ENCODE measurements at regions not wholly inside any gene's neighbourhood (a gene's known extent, or its start where the extent isn't known, plus 50 kb on each side); places are given as distances from the start of the nearest gene placed in this dataset.

DNA sequence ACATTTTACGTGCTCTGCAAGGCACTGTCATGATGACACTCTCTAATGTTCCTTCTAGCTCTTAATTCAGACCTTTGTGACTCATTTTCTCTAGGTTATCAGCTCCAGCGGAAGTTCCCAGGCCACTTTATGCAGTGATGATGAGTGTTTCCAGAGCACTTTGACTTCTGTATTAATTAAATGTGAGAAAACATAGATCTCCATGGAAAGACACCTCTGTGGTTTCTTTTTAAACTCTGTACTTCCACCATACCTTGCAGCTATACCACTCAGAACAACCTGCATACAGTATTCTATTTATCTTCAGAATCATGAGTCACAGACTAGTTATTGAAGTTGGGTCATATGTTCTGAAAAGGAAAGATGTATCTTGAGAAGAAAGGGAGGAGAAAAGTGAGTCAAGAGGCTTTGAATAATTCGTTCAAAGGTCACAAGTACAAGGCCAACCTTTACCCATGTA lies 175.6 kb upstream of the TENM4 start:
- Histone ChIP-seq H3K9me3 (ENCODE audit: control insufficient read depth, insufficient read depth, low read length) (no peaks in the 10 kb centered on the region), H3K36me3 (ENCODE audit: control insufficient read depth, low read length) (no peaks in the 10 kb centered on the region), H3K79me2 (ENCODE audit: control insufficient read depth, low read length) (no peaks in the 10 kb centered on the region), H3K9me2 (replicated peaks; ENCODE audit: control insufficient read depth, low read length) (no peaks in the 10 kb centered on the region), H3K27ac (ENCODE audit: low read depth, low read length) (no peak overlapping the region), H3K4me1 (ENCODE audit: control insufficient read depth, low read length) (no peaks in the 10 kb centered on the region), H4K20me1 (ENCODE audit: control insufficient read depth, insufficient read depth, low read depth, low read length) (no peaks in the 10 kb centered on the region), H3F3A (ENCODE audit: control insufficient read depth, insufficient read depth) (no peaks in the 10 kb centered on the region), H3K4me2 (ENCODE audit: low read length) (no peak overlapping the region), H3K27me3 (ENCODE audit: control insufficient read depth, low read length) (no peaks in the 10 kb centered on the region), H3K4me3 (ENCODE audit: low read length) (no peak overlapping the region)
- TF ChIP-seq CTCF (IDR thresholded peaks at IDR 0.05; ENCODE audit: low read depth, low read length, poor library complexity, severe bottlenecking) (no peak), EZH2phosphoT487 (IDR thresholded peaks at IDR 0.05; ENCODE audit: borderline replicate concordance, low read length) (no peak)

- no peaks in the 10 kb centered on the region for H3K27me3 ChIP-seq (ENCODE audit: control insufficient read depth, low read length)
- H3K9me2 ChIP-seq (replicated peaks; ENCODE audit: control insufficient read depth, low read length) = no peaks in the 10 kb centered on the region
- no peaks in the 10 kb centered on the region for H4K20me1 ChIP-seq (ENCODE audit: control insufficient read depth, insufficient read depth, low read depth, low read length)
- H3F3A ChIP-seq (ENCODE audit: control insufficient read depth, insufficient read depth) = no peaks in the 10 kb centered on the region
- no peaks in the 10 kb centered on the region for H3K36me3 ChIP-seq (ENCODE audit: control insufficient read depth, low read length)
- no peak overlapping the region for H3K4me2 ChIP-seq (ENCODE audit: low read length)
- no peaks in the 10 kb centered on the region for H3K9me3 ChIP-seq (ENCODE audit: control insufficient read depth, insufficient read depth, low read length)
- TF ChIP-seq EZH2phosphoT487 (IDR thresholded peaks at IDR 0.05; ENCODE audit: borderline replicate concordance, low read length) (no peak), CTCF (IDR thresholded peaks at IDR 0.05; ENCODE audit: low read depth, low read length, poor library complexity, severe bottlenecking) (no peak)
- no peak overlapping the region for H3K27ac ChIP-seq (ENCODE audit: low read depth, low read length)
- H3K4me3 ChIP-seq (ENCODE audit: low read length) = no peak overlapping the region
- H3K79me2 ChIP-seq (ENCODE audit: control insufficient read depth, low read length) = no peaks in the 10 kb centered on the region
- no peaks in the 10 kb centered on the region for H3K4me1 ChIP-seq (ENCODE audit: control insufficient read depth, low read length)
Observed at GRCh38 chr11:79615425-79615824, 174.6 kb upstream of the TENM4 start.

GRCh38 chr11:79610678-79611077 lies 169.8 kb upstream of the TENM4 start:
- Histone ChIP-seq H3F3A (ENCODE audit: control insufficient read depth, insufficient read depth) (no peaks in the 10 kb centered on the region), H3K9me3 (ENCODE audit: control insufficient read depth, insufficient read depth, low read length) (no peaks in the 10 kb centered on the region)

More at GRCh38 chr11:79610678-79611077, 169.8 kb upstream of the TENM4 start:
- H3K27ac ChIP-seq (ENCODE audit: low read depth, low read length) = no peak overlapping the region
- no peaks in the 10 kb centered on the region for H3K9me2 ChIP-seq (replicated peaks; ENCODE audit: control insufficient read depth, low read length)
- H3K4me1 ChIP-seq (ENCODE audit: control insufficient read depth, low read length) = no peaks in the 10 kb centered on the region
- H3K4me2 ChIP-seq (ENCODE audit: low read length) = no peak overlapping the region
- H3K4me3 ChIP-seq (ENCODE audit: low read length) = no peak overlapping the region
- H4K20me1 ChIP-seq (ENCODE audit: control insufficient read depth, insufficient read depth, low read depth, low read length) = no peaks in the 10 kb centered on the region
- H3K36me3 ChIP-seq (ENCODE audit: control insufficient read depth, low read length) = no peaks in the 10 kb centered on the region
- TF ChIP-seq EZH2phosphoT487 (IDR thresholded peaks at IDR 0.05; ENCODE audit: borderline replicate concordance, low read length) (no peak), CTCF (IDR thresholded peaks at IDR 0.05; ENCODE audit: low read depth, low read length, poor library complexity, severe bottlenecking) (no peak)
- no peaks in the 10 kb centered on the region for H3K79me2 ChIP-seq (ENCODE audit: control insufficient read depth, low read length)
- H3K27me3 ChIP-seq (ENCODE audit: control insufficient read depth, low read length) = no peaks in the 10 kb centered on the region
